ENCODE measurements at regions not wholly inside any gene's neighbourhood (a gene's known extent, or its start where the extent isn't known, plus 50 kb on each side); places are given as distances from the start of the nearest gene placed in this dataset.

DNA sequence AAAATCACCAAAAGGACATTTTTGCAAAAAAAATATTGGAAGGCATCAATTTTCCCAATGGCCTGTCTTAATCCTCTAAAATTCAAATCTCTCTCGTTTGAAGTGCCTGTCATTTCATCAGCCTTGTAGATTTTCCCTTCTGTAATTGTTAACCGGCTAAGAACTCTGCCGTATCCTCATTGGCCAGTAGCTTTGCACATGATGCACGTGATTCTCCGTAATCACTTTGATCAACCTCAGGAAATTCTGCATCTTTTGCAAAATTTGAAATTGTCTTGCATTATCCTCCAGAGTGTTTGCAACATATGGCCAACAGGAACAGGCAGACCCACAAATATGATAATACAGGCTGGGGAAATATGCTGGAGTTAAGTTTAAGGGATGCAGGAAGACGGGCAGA, 184.2 kb upstream of the RPL38 start:
- H3K27ac ChIP-seq, result no peak overlapping the region
- TF ChIP-seq, protein P1, sequence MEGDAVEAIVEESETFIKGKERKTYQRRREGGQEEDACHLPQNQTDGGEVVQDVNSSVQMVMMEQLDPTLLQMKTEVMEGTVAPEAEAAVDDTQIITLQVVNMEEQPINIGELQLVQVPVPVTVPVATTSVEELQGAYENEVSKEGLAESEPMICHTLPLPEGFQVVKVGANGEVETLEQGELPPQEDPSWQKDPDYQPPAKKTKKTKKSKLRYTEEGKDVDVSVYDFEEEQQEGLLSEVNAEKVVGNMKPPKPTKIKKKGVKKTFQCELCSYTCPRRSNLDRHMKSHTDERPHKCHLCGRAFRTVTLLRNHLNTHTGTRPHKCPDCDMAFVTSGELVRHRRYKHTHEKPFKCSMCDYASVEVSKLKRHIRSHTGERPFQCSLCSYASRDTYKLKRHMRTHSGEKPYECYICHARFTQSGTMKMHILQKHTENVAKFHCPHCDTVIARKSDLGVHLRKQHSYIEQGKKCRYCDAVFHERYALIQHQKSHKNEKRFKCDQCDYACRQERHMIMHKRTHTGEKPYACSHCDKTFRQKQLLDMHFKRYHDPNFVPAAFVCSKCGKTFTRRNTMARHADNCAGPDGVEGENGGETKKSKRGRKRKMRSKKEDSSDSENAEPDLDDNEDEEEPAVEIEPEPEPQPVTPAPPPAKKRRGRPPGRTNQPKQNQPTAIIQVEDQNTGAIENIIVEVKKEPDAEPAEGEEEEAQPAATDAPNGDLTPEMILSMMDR (conservative IDR thresholded peaks at IDR 0.05), result no peak

DNA sequence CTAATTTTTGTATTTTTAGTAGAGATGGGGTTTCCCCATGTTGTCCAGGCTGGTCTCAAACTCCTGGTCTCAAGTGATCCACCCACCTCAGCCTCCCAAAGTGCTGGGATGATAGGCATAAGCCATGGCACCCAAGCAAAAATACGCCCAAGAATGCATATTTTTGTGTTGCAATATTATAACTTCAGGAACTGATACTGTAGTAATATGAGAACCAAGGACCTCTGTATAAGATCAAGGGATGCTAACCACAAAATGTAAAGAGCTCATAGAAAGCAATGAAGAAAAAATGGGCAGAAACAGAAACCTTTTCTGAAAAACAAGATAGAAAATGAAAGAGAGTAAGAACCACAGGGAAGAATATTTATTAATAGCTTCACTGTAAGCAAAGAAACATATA, 183.6 kb upstream of the RPL38 start:
- no peak overlapping the region for H3K27ac ChIP-seq
- TF ChIP-seq, protein P1 (conservative IDR thresholded peaks at IDR 0.05), result no peak

DNA sequence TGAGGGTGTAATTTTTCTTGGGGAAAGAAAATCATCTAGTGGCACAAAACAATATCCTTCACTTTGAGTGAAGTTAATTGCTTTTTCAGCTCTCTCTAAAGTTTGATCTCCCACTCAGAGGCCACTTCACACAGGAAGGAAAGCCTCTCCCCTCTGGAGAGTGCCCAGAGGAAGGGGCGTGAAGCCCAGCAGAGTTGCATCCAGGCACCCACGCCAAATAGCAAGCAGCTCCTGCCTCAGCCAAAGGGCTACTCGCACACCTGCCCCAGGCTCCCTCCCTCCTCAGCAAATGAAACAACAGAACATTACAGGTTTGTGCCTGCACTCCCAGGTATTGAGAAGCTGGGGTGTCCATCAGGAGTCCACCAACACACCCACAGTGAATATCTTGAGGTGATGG, 183.0 kb upstream of the RPL38 start:
- H3K27ac ChIP-seq, result no peak overlapping the region
- TF ChIP-seq, protein P1 (conservative IDR thresholded peaks at IDR 0.05), result no peak

DNA sequence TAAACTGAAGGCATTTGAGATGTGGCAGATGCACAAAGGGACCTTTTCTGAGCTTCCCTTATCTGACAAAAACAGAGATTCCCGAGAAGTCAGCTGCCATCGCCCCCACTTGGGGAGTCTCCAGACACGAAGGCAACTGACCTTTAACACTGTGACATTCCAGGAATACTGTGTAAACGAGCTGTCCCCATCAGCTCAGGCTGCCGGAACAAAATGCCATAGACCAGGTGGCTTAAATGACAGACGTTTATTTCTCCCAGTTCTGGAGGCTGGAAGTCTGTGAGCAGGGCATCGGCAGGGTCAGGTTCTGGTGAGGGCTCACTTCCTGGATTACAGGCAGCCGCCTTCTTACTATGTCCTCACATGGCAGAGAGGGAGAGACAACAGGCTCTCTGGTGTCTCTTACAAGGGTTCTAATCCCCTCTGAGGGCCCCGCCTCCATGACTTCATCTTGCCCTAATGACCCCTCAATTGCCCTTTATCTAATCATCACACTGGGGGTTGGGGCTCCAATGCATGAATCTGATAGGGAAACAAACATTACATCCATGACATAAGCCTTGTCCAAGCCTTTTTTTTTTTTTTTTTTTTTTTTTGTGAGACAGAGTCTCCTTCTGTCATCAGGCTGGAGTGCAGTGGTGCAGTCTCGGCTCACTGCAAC, 178.5 kb upstream of the RPL38 start:
- no peak overlapping the region for H3K27ac ChIP-seq
- TF ChIP-seq, protein P1 (conservative IDR thresholded peaks at IDR 0.05), result no peak

DNA sequence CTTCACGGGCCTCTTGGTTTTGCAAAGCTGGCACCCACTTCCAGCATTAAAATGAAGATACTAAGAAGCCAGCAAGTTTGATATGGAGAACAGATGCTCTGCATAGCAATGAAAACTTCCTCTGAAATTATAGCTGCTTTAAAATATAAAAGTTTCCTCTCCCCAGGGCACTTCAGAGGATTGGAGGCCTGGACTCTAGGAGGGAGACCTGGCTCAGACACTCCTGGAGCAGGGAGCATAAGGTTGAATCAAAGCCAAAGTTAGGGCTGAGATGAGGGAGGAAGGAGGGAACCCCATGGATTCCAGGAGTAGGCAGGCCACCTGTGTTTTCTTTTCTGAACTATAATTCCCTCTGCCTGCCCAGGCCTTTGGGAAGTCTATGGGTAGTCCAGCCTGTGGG, 176.0 kb upstream of the RPL38 start:
- no peak overlapping the region for H3K27ac ChIP-seq
- TF ChIP-seq, protein P1 (conservative IDR thresholded peaks at IDR 0.05), result no peak

DNA sequence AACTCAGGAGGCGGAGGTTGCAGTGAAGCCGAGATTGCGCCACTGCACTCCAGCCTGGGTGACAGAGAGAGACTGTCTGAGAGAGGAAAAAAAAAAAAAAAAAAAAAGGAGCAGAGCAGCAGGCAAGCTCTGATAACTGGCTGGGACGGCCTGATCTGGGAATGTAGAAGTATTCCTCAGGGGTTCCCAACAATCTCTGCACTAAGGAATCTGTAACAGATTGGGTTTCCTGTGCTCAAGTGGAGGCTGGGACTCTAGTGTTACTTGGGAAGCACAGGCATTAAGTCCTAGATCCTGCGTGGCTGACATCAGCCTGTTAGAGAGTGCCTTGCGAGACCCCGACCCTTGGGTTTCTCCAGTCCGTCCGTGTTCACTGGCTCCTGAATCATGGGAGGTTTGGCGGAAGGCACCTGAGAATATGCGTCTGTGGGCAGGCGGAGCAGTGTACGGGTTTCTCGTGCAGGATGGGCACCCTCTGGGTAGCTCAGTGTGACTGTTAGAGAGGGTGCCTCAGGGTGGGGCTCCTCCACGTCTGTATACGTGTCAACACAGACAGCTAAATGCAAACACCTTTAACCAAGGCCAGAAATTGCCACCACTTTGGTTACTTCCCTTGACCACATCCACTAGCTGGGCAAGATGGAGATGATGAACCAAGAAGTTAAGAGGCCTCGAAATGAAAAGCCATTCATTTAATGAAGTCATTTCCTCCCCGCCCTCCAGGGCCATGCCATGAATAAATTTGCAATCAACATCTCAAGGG, 174.9 kb upstream of the RPL38 start:
- TF ChIP-seq, protein P1 (conservative IDR thresholded peaks at IDR 0.05), result no peak
- no peak overlapping the region for H3K27ac ChIP-seq

DNA sequence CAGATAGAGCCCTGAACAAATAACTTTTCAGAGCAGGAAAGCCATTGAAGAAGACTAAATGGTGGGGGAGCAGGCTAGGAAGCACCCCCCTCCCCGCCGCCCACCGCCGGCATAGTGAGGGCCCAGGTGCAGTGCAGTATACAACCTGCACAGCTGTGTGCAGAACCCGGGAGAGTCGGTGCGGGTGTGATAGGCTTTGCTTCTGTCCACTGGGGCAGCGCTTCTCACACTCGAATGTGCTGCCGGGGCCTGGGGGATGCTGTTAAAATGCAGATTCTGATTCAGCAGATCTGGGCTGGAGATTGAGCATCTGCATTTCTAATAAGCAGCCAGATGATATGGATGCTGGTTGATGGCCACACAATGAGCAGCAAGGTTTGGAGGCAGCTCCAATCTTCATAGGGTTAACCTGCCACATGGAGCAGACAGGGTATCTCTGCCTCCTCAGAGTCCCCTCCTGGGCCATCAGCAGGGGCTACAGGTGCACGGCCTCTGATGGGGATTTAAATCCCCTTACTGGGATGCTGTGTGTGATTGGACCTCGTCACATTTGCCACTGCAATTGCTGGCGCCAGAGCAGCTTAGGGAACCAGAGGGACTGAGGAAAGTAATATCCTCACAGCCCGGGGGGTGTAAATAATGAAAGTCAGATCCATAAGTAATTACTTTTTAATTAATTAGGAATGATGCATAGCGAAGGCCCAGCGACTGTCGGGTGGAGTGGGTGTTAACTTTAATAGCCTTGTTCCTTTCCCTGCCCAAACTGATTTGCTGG, 172.0 kb upstream of the RPL38 start:
- H3K27ac ChIP-seq, result no peak overlapping the region
- TF ChIP-seq, protein P1 (conservative IDR thresholded peaks at IDR 0.05), result no peak
